Heart left ventricle (tissue), 16 donors: ENCODE measurements at regions not wholly inside any gene's neighbourhood (a gene's known extent, or its start where the extent isn't known, plus 50 kb on each side); places are given as distances from the start of the nearest gene placed in this dataset.
"Not testable (repeated sequence)": the region's sequence is repeated elsewhere in the genome, so short reads cannot be mapped to it uniquely, and the experiment has no call there.

Experiments
- ATAC-seq, 4 donors: fragments of 200-7000 bp; cut with Tn5 transposase; one replicate each; pipeline ENCODE4 v1.9.1; 2020 to 2022; ENCODE audit warnings: moderate library complexity in 4 of 4, mild to moderate bottlenecking in 3 of 4, moderate number of reproducible peaks in 1 of 4
- DNase-seq, 5 donors: peaks; one replicate each; pipeline ENCODE4 v3.0.0-alpha.2; 2020
- H3K27ac ChIP-seq, 12 donors: fragments of 200-600 bp; sonication (generic) in 4 of 12; one replicate each; pipeline versions ENCODE4 v1.5.0 to v1.8.0; 2016 to 2022; ENCODE audit warnings: mild to moderate bottlenecking in 2 of 12
- H3K27me3 ChIP-seq, 9 donors: fragments of 200-600 bp; sonication (generic) in 2 of 9; one replicate each; pipeline versions ENCODE4 v1.5.1 to v1.8.0; 2016 to 2022; ENCODE audit warnings: mild to moderate bottlenecking in 3 of 9
- H3K36me3 ChIP-seq, 9 donors: fragments of 200-600 bp; sonication (generic) in 2 of 9; one replicate each; pipeline versions ENCODE4 v1.5.0 to v1.8.0; 2018 to 2022; ENCODE audit warnings: mild to moderate bottlenecking in 2 of 9
- H3K4me1 ChIP-seq, 12 donors: fragments of 200-600 bp; sonication (generic) in 4 of 12; one replicate each; pipeline versions ENCODE4 v1.5.0 to v1.8.0; 2016 to 2022; ENCODE audit warnings: mild to moderate bottlenecking in 3 of 12
- H3K4me3 ChIP-seq, 12 donors: fragments of 200-600 bp; sonication (generic) in 4 of 12; one replicate each; pipeline versions ENCODE4 v1.5.0 to v1.8.0; 2017 to 2022; ENCODE audit warnings: mild to moderate bottlenecking in 9 of 12, moderate library complexity in 4 of 12
- H3K9me3 ChIP-seq, 12 donors: fragments of 200-600 bp; sonication (generic) in 4 of 12; one replicate each; pipeline versions ENCODE4 v1.5.0 to v1.8.0; 2016 to 2022; ENCODE audit warnings: mild to moderate bottlenecking in 1 of 12
- POLR2A ChIP-seq, 2 donors: fragments of 450-650 bp; IDR thresholded peaks; one replicate each; pipeline ENCODE4 v1.6.1; 2017; ENCODE audit warnings: antibody characterized with exemption in 2 of 2, mild to moderate bottlenecking in 2 of 2, moderate library complexity in 2 of 2
- WGBS, 4 donors: extraction: QIAGEN DNeasy Blood & Tissue Kit in 2 of 4; methylation state at CpG; one replicate each; pipeline versions ENCODE4 v1.1.5 to v1.1.7; 2013 to 2018; 5-methylcytosine and 5-hydroxymethylcytosine counted together
- intact Hi-C, 10 donors: fragments of 100-400 bp; cut with DNase I; formaldehyde crosslinking; loops; one replicate each; pipeline versions ENCODE4 v1.11.1 to v1.14.2; 2022
- TF ChIP-seq, protein P1 (sequence below), 12 donors: fragments of 200-600 bp; sonication (generic) in 4 of 12; IDR thresholded peaks; one replicate each; pipeline versions ENCODE4 v1.5.0 to v1.8.0; 2018 to 2022; ENCODE audit warnings: antibody characterized with exemption in 12 of 12, mild to moderate bottlenecking in 5 of 12
- donor health status: ischemic (EF 13 %, LVEDD 7.1; RV severe dilation, severe dysfunction).
- donor health status: healthy with polysubstance abuse.
- donor health status: DM: no; HTN: yes; CAD: no.
- donor health status: DM: no; HTN: no; CAD: no.
- donor health status: ischemic (EF 25% LVEDD 6.9; RV normal size, moderate dysfunction).
- donor health status: ischemic (EF 25% LVEDD 5.7; RV mildly dilated, moderate dysfunction).
- donor health status: healthy.
- donor health status: DM: yes; HTN: yes; CAD: no.
- donor health status: ischemic (EF 35%, LVEDD 5.7; RV mildly dilated, moderate dysfunction).
- donor health status: nonischemic (EF 11% LVEDD 7.7; RV severe dilation, severe dysfunction).
- donor health status: DM: yes; HTN: yes; CAD: no.
- donor health status: PGD.
- donor health status: ischemic (EF 29% LVEDD 5.4; RV normal size, mild dysfunction).
- donor health status: nonischemic (EF 23%, LVEDD 6.1; RV moderate dilation, normal function).

- no peaks in the 10 kb centered on the region for H3K27me3 ChIP-seq
- H3K9me3 ChIP-seq = peaks cover 0 to 24% (median 4%) of the 10 kb centered on the region in 12 donors
- DNase-seq (peak in 4 of 5 donors; percentile 19 to 41 (median 24)), ATAC-seq (peak; percentile 18 to 78 (median 44))
- intact Hi-C loops = loop anchor here in 5 of 10 donors (10.0 kb wide), 2 partner anchors 285 to 375 kb away; partner anchors contain the start of gene TGFBR2 (in 1 of the 5)
- H3K4me3 ChIP-seq = no peak overlapping the region
- no peak overlapping the region for H3K27ac ChIP-seq
- peaks cover 0 to 11% (median 0%) of the 10 kb centered on the region in 12 donors for H3K4me1 ChIP-seq
- H3K36me3 ChIP-seq = no peaks in the 10 kb centered on the region
- TF ChIP-seq, protein P1, sequence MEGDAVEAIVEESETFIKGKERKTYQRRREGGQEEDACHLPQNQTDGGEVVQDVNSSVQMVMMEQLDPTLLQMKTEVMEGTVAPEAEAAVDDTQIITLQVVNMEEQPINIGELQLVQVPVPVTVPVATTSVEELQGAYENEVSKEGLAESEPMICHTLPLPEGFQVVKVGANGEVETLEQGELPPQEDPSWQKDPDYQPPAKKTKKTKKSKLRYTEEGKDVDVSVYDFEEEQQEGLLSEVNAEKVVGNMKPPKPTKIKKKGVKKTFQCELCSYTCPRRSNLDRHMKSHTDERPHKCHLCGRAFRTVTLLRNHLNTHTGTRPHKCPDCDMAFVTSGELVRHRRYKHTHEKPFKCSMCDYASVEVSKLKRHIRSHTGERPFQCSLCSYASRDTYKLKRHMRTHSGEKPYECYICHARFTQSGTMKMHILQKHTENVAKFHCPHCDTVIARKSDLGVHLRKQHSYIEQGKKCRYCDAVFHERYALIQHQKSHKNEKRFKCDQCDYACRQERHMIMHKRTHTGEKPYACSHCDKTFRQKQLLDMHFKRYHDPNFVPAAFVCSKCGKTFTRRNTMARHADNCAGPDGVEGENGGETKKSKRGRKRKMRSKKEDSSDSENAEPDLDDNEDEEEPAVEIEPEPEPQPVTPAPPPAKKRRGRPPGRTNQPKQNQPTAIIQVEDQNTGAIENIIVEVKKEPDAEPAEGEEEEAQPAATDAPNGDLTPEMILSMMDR (IDR thresholded peaks at IDR 0.05) = peak; percentile 18 to 56 (median 36)
- TF ChIP-seq POLR2A (IDR thresholded peaks at IDR 0.05) = no peak
Observed at GRCh38 chr3:30319713-30320112, 286.7 kb upstream of the TGFBR2 start.

DNA sequence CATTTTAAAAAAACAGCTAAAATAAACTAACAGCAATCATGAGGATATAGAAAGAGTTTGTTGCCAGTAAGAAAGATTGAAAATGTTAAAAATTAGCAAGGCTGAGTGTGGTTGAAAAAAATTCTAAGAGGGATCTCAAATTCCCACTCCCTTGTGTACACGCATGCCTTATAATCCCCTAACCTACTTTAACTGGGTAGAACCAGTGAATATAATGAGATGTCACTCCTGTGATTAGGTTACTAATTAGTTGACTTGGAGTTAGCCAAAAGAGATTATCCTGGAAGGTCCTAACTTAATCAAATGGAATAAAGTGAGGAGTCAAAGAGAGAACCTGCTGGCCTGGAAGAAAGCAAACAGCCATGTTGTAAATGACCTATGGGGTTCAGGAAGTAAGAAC lies 286.0 kb upstream of the TGFBR2 start:
- Histone ChIP-seq H3K27me3 (no peaks in the 10 kb centered on the region), H3K36me3 (no peaks in the 10 kb centered on the region), H3K4me1 (peaks cover 0 to 11% (median 0%) of the 10 kb centered on the region in 12 donors), H3K27ac (no peak overlapping the region), H3K4me3 (no peak overlapping the region), H3K9me3 (peaks cover 0 to 24% (median 4%) of the 10 kb centered on the region in 12 donors)
- ATAC-seq = no peak
- TF ChIP-seq, protein P1 (IDR thresholded peaks at IDR 0.05) = no peak
- no peak for TF ChIP-seq POLR2A (IDR thresholded peaks at IDR 0.05)
- intact Hi-C loops = loop anchor here in 2 of 10 donors (10.0 kb wide), 2 partner anchors 284 to 374 kb away; partner anchors contain the start of gene TGFBR2 (in 1 of the 2)
- 94 to 95% (median 94%) methylated on average over 1 of the region's 1 CpG for WGBS, 4 donors
- DNase-seq = no peak

DNA sequence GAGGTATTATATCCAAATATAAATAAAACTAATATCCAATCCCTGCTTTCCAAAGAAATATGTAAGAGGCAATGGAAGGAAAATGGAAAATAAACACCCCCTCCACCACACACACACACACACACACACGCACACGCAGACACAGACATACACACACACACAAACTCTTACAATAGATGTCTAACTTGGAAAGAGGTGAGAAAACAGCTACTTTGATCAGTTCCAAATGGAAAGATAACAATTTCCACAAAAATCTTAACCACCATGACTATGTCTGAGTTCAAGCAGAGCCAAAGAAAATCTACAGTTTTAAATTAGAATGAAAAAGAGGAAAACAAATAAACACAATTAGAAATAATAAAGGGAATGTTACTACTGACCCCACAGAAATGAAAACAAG lies 285.3 kb upstream of the TGFBR2 start:
- H3K9me3 ChIP-seq = peaks cover 0 to 24% (median 4%) of the 10 kb centered on the region in 12 donors
- H3K4me3 ChIP-seq = no peak overlapping the region
- TF ChIP-seq POLR2A (IDR thresholded peaks at IDR 0.05) = no peak
- TF ChIP-seq, protein P1 (IDR thresholded peaks at IDR 0.05) = no peak
- intact Hi-C loops = loop anchor here in 2 of 10 donors (10.0 kb wide), 2 partner anchors 284 to 374 kb away; partner anchors contain the start of gene TGFBR2 (in 1 of the 2)
- H3K27me3 ChIP-seq = no peaks in the 10 kb centered on the region
- DNase-seq (no peak), ATAC-seq (no peak)
- H3K4me1 ChIP-seq = peaks cover 0 to 11% (median 0%) of the 10 kb centered on the region in 12 donors
- WGBS, 4 donors = 93 to 96% (median 95%) methylated on average over 2 of the region's 2 CpGs
- H3K27ac ChIP-seq = no peak overlapping the region
- H3K36me3 ChIP-seq = no peaks in the 10 kb centered on the region

DNA sequence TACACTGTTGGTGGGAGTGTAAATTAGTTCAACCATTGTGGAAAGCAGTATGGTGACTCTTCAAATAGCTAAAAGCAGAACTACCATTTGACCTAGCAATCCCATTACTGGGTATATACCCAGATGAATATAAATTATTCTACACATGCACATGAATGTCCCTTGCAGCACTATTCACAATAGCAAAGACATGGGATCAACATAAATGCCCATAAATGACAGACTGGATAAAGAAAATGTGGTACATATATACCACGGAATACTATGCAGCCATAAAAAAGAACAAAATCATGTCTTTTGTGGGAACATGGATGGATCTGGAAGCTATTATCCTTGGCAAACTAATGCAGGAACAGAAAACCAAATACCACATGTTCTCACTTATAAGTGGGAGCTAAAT lies 282.8 kb upstream of the TGFBR2 start:
- not testable (repeated sequence) for DNase-seq, H3K27ac ChIP-seq, H3K4me3 ChIP-seq, ATAC-seq, H3K36me3 ChIP-seq, H3K27me3 ChIP-seq
- intact Hi-C loops = loop anchor here in 2 of 10 donors (10.0 kb wide), 2 partner anchors 281 to 371 kb away; partner anchors contain the start of gene TGFBR2 (in 1 of the 2)
- Histone ChIP-seq H3K4me1 (peaks cover 0 to 11% (median 0%) of the 10 kb centered on the region in 12 donors), H3K9me3 (peaks cover 0 to 17% (median 4%) of the 10 kb centered on the region in 12 donors)
- 97 to 100% (median 99%) methylated on average over 1 of the region's 1 CpG for WGBS, 4 donors
